ENCODE measurements at regions not wholly inside any gene's neighbourhood (a gene's known extent, or its start where the extent isn't known, plus 50 kb on each side); places are given as distances from the start of the nearest gene placed in this dataset.

DNA sequence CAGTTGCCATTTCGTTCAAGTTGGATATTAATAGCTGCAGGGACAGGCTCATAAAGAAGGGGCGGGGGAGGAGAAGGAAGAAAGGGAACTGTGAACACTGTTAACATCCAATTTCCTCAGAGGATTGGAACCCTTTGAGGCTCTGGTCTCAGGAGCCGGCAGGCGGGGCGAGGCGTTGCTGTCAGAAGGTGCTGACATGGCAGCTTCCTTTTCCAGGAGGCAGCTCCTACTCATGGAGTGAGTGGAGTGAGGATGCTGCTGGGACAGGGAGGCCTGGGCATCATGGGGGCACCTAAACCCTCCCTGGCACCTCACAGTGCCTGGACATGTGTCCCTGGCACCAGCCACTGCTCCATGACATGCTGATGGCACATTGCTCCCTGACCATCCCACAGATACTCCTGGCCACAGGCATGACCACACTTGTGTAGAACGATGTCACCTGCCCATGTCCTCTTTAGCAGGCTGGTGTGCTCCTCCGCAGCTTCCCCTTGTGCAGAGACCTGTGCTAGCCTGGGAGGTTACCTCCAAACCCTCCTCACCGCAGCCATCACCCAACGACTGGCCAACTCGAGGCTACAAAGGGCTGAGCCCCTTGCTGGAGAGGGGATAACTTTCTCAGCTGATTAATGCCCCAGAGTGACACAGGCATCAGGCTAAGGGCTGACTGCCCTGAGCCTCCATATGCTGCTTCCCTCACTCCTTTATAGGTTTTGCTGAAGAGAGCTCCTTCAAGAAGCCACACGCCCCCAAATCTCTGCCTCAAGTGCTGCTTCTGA lies 79.6 kb upstream of the NECTIN1 start:
- TF ChIP-seq CTCF (IDR thresholded peaks at IDR 0.05) (no peak), POLR2A (IDR thresholded peaks at IDR 0.05) (no peak)
